Activated CD4-positive, alpha-beta T cell treated with anti-CD3 and anti-CD28 coated beads for 1 hour (primary cell): ENCODE measurements at regions not wholly inside any gene's neighbourhood (a gene's known extent, or its start where the extent isn't known, plus 50 kb on each side); places are given as distances from the start of the nearest gene placed in this dataset.
"Not testable (repeated sequence)": the region's sequence is repeated elsewhere in the genome, so short reads cannot be mapped to it uniquely, and the experiment has no call there.

Experiments used
- DNase-seq: peaks from one replicate; pipeline ENCODE4 v3.0.0-alpha.2; 2020

GRCh38 chr1:19591482-19592091 lies 52.5 kb upstream of the NBL1 start:
- DNase-seq, result no peak

DNA sequence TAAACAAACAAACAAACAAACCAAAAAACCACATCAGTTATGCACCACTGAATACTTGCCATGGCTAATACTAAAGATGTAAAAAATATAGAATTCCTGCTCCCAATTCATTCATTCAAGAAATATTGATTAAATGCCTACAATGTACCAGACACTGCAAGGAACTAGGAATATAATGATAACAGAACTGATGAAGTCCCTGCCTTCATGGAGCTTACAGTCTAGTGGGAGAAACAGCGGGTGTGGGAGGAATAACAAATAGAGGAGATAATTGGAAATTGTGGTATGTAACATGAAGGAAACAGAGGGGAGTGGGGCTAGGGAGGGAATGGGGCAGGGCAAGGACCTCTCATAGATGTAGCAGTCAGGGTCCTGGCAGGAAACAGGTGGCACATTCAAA lies 58.6 kb upstream of the NBL1 start:
- DNase-seq, result no peak

GRCh38 chr1:19582318-19582717 lies 61.8 kb upstream of the NBL1 start:
- DNase-seq, result peak; percentile 66

- no peak for DNase-seq
These were observed 62.7 kb upstream of the NBL1 start for GRCh38 chr1:19581381-19581780.

GRCh38 chr1:19577561-19577960 lies 66.5 kb upstream of the NBL1 start:
- no peak for DNase-seq

- DNase-seq, result no peak
These were observed 67.1 kb upstream of the NBL1 start for GRCh38 chr1:19577036-19577435.

GRCh38 chr1:19569786-19570185 lies 74.3 kb upstream of the NBL1 start:
- DNase-seq, result no peak

GRCh38 chr1:19567041-19567440 lies 77.1 kb upstream of the NBL1 start:
- DNase-seq, result no peak

- no peak for DNase-seq
These were observed 79.0 kb upstream of the CAPZB start for GRCh38 chr1:19564366-19564765.

- no peak for DNase-seq
These were observed 78.2 kb upstream of the CAPZB start for GRCh38 chr1:19563324-19564097.

- no peak for DNase-seq
These were observed 77.5 kb upstream of the CAPZB start for GRCh38 chr1:19562847-19563246.

GRCh38 chr1:19560480-19560879 lies 75.1 kb upstream of the CAPZB start:
- DNase-seq, result no peak

- no peak for DNase-seq
These were observed 74.3 kb upstream of the CAPZB start for GRCh38 chr1:19559641-19560040.

- no peak for DNase-seq
These were observed 72.3 kb upstream of the CAPZB start for GRCh38 chr1:19557609-19558051.

DNA sequence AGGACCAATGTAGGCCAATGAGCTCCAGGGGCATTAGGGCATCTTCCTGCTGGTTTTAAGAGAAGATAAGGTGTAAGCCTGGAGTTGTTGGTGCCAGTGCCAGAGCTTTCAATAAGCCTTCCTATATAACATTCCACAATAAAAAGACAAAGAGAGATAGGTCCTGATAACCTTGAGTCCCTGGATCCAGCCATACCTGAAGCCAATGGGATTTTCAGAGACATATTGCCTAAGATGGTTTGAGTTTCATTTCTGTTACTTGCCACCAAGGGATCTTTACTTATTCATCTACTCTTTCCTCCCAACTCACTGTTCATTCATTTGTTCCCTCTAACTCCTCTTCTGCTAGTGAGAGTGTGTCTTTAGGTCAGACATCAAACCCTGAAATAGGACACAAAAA lies 68.8 kb upstream of the CAPZB start:
- no peak for DNase-seq

DNA sequence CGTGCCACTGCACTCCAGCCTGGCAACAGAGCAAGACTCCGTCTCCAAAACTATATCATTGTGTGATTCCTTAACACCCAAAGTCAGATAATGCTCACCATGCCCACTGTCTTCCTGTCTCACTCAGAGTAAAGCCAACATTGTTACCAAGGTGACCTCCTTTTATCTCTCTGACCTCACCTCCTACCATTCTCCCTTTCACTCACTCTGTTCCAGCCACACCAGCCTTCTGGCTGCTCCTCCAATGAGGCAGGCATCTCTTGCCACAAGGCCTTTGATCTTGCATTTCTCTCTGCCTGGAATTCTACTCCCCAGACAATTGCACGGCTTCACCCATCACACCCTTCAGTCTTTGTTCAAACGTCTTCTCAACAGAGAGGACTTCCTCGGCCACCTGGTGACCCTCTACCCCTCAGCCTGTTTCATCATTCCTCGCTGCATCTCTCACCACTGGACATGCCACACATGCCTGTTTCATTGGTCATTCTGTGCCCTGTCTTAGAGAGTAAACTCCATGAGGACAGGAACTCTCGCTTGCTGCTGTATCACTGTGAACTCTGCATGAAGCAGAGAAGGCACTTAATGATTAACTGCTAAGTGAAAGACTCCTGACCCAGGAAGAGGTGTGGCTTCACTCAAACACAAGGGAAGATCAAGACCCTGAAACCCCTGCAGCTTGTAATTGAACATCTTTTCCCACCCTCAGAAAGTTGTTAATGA lies 67.1 kb upstream of the CAPZB start:
- no peak for DNase-seq

- DNase-seq, result not testable (repeated sequence)
These were observed 66.5 kb upstream of the CAPZB start for GRCh38 chr1:19551837-19552236.

DNA sequence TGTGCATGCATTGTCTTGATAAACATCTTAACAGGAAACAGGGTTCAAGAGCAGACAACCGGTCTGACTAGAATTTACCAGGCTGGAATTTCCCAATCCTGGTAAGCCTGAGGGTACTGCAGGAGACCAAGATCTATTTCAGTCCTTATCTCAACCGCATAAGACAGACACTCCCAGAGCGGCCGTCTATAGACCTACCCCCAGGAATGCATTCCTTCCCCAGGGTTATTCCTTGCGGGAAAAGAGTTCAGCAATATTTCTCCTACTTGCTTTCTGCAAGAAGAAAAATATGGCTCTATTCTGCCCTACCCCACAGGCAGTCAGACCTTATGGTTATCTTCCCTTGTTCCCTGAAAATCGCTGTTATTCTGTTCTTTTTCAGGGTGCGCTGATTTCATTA lies 65.1 kb upstream of the CAPZB start:
- DNase-seq, result not testable (repeated sequence)

DNA sequence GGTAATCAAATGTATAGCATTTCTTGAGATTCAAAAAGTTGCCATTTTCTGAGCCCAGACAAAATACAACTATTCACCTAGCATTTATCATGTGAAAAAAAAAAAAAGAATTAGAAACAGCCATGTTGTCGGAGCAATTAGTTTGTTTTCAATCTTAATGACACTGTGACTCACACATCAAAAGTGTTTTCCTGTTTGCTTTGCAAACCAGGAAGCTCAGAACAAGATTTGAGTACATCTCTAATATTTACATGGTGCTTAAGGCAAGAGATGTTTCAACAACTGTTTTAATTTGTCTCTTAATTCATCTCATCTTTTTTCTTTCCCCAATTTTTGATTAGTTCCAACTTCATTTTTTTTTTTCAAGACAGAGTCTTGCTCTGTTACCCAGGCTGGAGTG lies 62.5 kb upstream of the CAPZB start:
- DNase-seq, result no peak

- DNase-seq, result no peak
These were observed 51.2 kb upstream of the CAPZB start for GRCh38 chr1:19536519-19536918.

GRCh38 chr1:19535214-19535613 lies 49.9 kb upstream of the CAPZB start:
- DNase-seq, result no peak
